Cardiac muscle cell (in vitro differentiated cells and primary cell): ENCODE measurements at regions not wholly inside any gene's neighbourhood (a gene's known extent, or its start where the extent isn't known, plus 50 kb on each side); places are given as distances from the start of the nearest gene placed in this dataset.
"Not testable (repeated sequence)": the region's sequence is repeated elsewhere in the genome, so short reads cannot be mapped to it uniquely, and the experiment has no call there.

ENCODE experiments used
- DNase-seq, 2 donors: peaks; one replicate each; pipeline versions ENCODE4 v3.0.0 to v3.0.0-alpha.2; 2010 to 2017; ENCODE audit warnings: low read depth in 1 of 2, low spot score in 1 of 2
- H3K27ac ChIP-seq: fragments of 200-600 bp; sonication (generic); 2 replicates; pipeline ENCODE4 v1.5.1; 2016
- H3K27me3 ChIP-seq: fragments of 200-600 bp; sonication (generic); 2 replicates; pipeline ENCODE4 v1.6.0; 2016; ENCODE audit warnings: control low read depth
- H3K36me3 ChIP-seq: fragments of 200-600 bp; sonication (generic); 2 replicates; pipeline ENCODE4 v1.5.1; 2016; ENCODE audit warnings: control low read depth
- H3K4me1 ChIP-seq: fragments of 200-600 bp; sonication (generic); 2 replicates; pipeline ENCODE4 v1.8.1; 2017; ENCODE audit warnings: low read depth, mild to moderate bottlenecking, mixed run types
- H3K4me3 ChIP-seq: fragments of 200-600 bp; sonication (generic); 2 replicates; pipeline ENCODE4 v1.5.1; 2016; ENCODE audit warnings: mild to moderate bottlenecking
- H3K9me3 ChIP-seq: fragments of 200-600 bp; sonication (generic); 2 replicates; pipeline ENCODE4 v1.5.1; 2017; ENCODE audit warnings: low read depth, mild to moderate bottlenecking, control low read depth
- CTCF ChIP-seq: IDR thresholded peaks from 2 replicates; pipeline ENCODE4 v1.5.1; 2012; ENCODE audit warnings: low read depth, mild to moderate bottlenecking, low read length

- no peak overlapping the region for H3K27ac ChIP-seq
- H3K9me3 ChIP-seq = no peaks in the 10 kb centered on the region
- no peaks in the 10 kb centered on the region for H3K36me3 ChIP-seq
- TF ChIP-seq CTCF = no peak
- no peak overlapping the region for H3K4me3 ChIP-seq
- no peak for DNase-seq
- no peaks in the 10 kb centered on the region for H3K4me1 ChIP-seq
- no peaks in the 10 kb centered on the region for H3K27me3 ChIP-seq
These were observed 75.5 kb upstream of the RIMS1 start for GRCh38 chr6:71810880-71811279.

- no peak overlapping the region for H3K4me3 ChIP-seq
- no peaks in the 10 kb centered on the region for H3K4me1 ChIP-seq
- no peak for DNase-seq
- no peak overlapping the region for H3K27ac ChIP-seq
- H3K27me3 ChIP-seq = no peaks in the 10 kb centered on the region
- no peak for TF ChIP-seq CTCF
- H3K9me3 ChIP-seq = no peaks in the 10 kb centered on the region
- no peaks in the 10 kb centered on the region for H3K36me3 ChIP-seq
These were observed 63.7 kb upstream of the RIMS1 start for GRCh38 chr6:71822625-71823024.

GRCh38 chr6:71832110-71832764, 54.1 kb upstream of the RIMS1 start:
- not testable (repeated sequence) for H3K27me3 ChIP-seq, H3K27ac ChIP-seq, H3K36me3 ChIP-seq, H3K9me3 ChIP-seq, H3K4me1 ChIP-seq, DNase-seq, H3K4me3 ChIP-seq
